Testis (tissue), 2 donors: ENCODE measurements at regions not wholly inside any gene's neighbourhood (a gene's known extent, or its start where the extent isn't known, plus 50 kb on each side); places are given as distances from the start of the nearest gene placed in this dataset.

Experiments used
- POLR2A ChIP-seq: fragments of 450-650 bp; IDR thresholded peaks from one replicate; pipeline ENCODE4 v1.6.1; 2017; ENCODE audit warnings: antibody characterized with exemption, mild to moderate bottlenecking, moderate library complexity
- TF ChIP-seq, protein P1 (sequence below), 3 experiments: fragments of 450-650 bp in 2 of 3; fragments of 200-600 bp in 1 of 3; sonication (generic) in 1 of 3; IDR thresholded peaks; one replicate each; pipeline ENCODE4 v1.5.1; 2016 to 2019; ENCODE audit warnings: antibody characterized with exemption in 3 of 3, mild to moderate bottlenecking in 2 of 3, moderate library complexity in 1 of 3

- TF ChIP-seq, protein P1, sequence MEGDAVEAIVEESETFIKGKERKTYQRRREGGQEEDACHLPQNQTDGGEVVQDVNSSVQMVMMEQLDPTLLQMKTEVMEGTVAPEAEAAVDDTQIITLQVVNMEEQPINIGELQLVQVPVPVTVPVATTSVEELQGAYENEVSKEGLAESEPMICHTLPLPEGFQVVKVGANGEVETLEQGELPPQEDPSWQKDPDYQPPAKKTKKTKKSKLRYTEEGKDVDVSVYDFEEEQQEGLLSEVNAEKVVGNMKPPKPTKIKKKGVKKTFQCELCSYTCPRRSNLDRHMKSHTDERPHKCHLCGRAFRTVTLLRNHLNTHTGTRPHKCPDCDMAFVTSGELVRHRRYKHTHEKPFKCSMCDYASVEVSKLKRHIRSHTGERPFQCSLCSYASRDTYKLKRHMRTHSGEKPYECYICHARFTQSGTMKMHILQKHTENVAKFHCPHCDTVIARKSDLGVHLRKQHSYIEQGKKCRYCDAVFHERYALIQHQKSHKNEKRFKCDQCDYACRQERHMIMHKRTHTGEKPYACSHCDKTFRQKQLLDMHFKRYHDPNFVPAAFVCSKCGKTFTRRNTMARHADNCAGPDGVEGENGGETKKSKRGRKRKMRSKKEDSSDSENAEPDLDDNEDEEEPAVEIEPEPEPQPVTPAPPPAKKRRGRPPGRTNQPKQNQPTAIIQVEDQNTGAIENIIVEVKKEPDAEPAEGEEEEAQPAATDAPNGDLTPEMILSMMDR (IDR thresholded peaks at IDR 0.05): no peak
- no peak for TF ChIP-seq POLR2A
Measured at GRCh38 chr2:204012072-204012653, 75.6 kb downstream of the ICOS start.
